ENCODE measurements at regions not wholly inside any gene's neighbourhood (a gene's known extent, or its start where the extent isn't known, plus 50 kb on each side); places are given as distances from the start of the nearest gene placed in this dataset.

- no peak for TF ChIP-seq CTCF (IDR thresholded peaks at IDR 0.05)
- no peak for TF ChIP-seq POLR2A (IDR thresholded peaks at IDR 0.05)
Observed at GRCh38 chr18:56517196-56517595, 121.2 kb downstream of the TXNL1 start.
